ENCODE measurements at regions not wholly inside any gene's neighbourhood (a gene's known extent, or its start where the extent isn't known, plus 50 kb on each side); places are given as distances from the start of the nearest gene placed in this dataset.

GRCh38 chr7:17084166-17084475 lies 202.3 kb upstream of the AGR3 start:
- Histone ChIP-seq H3K36me3 (ENCODE audit: control insufficient read depth in 2 of 4, insufficient read depth in 4 of 4, low read length in 3 of 4) (no peaks in the 10 kb centered on the region), H3K4me1 (replicated peaks in 1 of 4; ENCODE audit: control insufficient read depth in 3 of 4, insufficient read depth in 4 of 4, low read length in 3 of 4) (no peaks in the 10 kb centered on the region), H3K56ac (replicated peaks; ENCODE audit: insufficient read length, low read depth, low read length) (no peak overlapping the region), H3K4me3 (ENCODE audit: extremely low read depth in 1 of 4, insufficient read depth in 2 of 4, low read depth in 3 of 4, low read length in 4 of 4) (no peak overlapping the region), H4K5ac (ENCODE audit: insufficient read length, low read depth, low read length) (no peak overlapping the region), H2BK15ac (ENCODE audit: low read length) (no peak overlapping the region), H4K8ac (ENCODE audit: extremely low read depth, insufficient read depth, low read length) (no peak overlapping the region), H2BK5ac (ENCODE audit: low read depth, low read length) (no peak overlapping the region), H3K4ac (replicated peaks; ENCODE audit: insufficient read length, low read depth, low read length) (no peak overlapping the region), H3K18ac (ENCODE audit: extremely low read depth, low read length) (no peak overlapping the region), H4K91ac (replicated peaks; ENCODE audit: insufficient read length, low read length) (no peak overlapping the region), H2BK120ac (replicated peaks; ENCODE audit: low read depth, low read length) (no peak overlapping the region), H3K27ac (ENCODE audit: low read depth, low read length) (no peak overlapping the region), H3K23me2 (ENCODE audit: low read depth, low read length) (no peaks in the 10 kb centered on the region), H3K9ac (replicated peaks in 1 of 4; ENCODE audit: extremely low read depth in 1 of 4, low read depth in 3 of 4, low read length in 3 of 4) (no peak overlapping the region), H3K79me2 (ENCODE audit: control insufficient read depth in 1 of 2, insufficient read depth in 2 of 2, low read length in 2 of 2) (no peaks in the 10 kb centered on the region), H3K14ac (ENCODE audit: insufficient read length) (no peak overlapping the region), H4K20me1 (replicated peaks in 1 of 2; ENCODE audit: control insufficient read depth in 1 of 2, insufficient read depth in 2 of 2, low read length in 2 of 2) (no peaks in the 10 kb centered on the region), H2AFZ (ENCODE audit: low read length) (no peak overlapping the region), H2AK5ac (ENCODE audit: low read depth, low read length) (no peak overlapping the region), H3K23ac (ENCODE audit: insufficient read length) (no peak overlapping the region), H2BK12ac (ENCODE audit: low read depth, low read length) (no peak overlapping the region), H3K27me3 (replicated peaks in 1 of 4; ENCODE audit: control insufficient read depth in 3 of 4, extremely low read depth in 1 of 4, insufficient read depth in 3 of 4, low read length in 3 of 4) (no peaks in the 10 kb centered on the region), H2BK20ac (ENCODE audit: low read length) (no peak overlapping the region), H3K79me1 (ENCODE audit: low read depth, low read length) (no peaks in the 10 kb centered on the region), H3K4me2 (ENCODE audit: insufficient read depth in 1 of 2, low read depth in 2 of 2, low read length in 2 of 2) (no peak overlapping the region), H3K9me3 (ENCODE audit: insufficient read depth in 2 of 2, low read depth in 1 of 2, low read length in 1 of 2) (no peaks in the 10 kb centered on the region)
- POLR2A ChIA-PET (ENCODE audit: partially characterized antibody), result no interaction called here
- no peak for TF ChIP-seq CBX8 (IDR thresholded peaks at IDR 0.05; ENCODE audit: borderline replicate concordance, low read depth, low read length)
- no peak for TF ChIP-seq USF2 (IDR thresholded peaks at IDR 0.05; ENCODE audit: low read length)
- TF ChIP-seq GTF2F1 (IDR thresholded peaks at IDR 0.05; ENCODE audit: borderline replicate concordance, low read depth, low read length), result no peak
- no peak for TF ChIP-seq RAD21 (IDR thresholded peaks at IDR 0.05 in 1 of 2, conservative IDR thresholded peaks at IDR 0.05 in 1 of 2; ENCODE audit: low read depth in 2 of 2, low read length in 2 of 2)
- no peak for TF ChIP-seq SIX5 (IDR thresholded peaks at IDR 0.05; ENCODE audit: low read depth, low read length)
- TF ChIP-seq TBP (IDR thresholded peaks at IDR 0.05; ENCODE audit: low read depth, low read length), result no peak
- no peak for TF ChIP-seq RBBP5 (IDR thresholded peaks at IDR 0.05; ENCODE audit: borderline replicate concordance, low read depth, low read length)
- no peak for TF ChIP-seq SUZ12 (IDR thresholded peaks at IDR 0.05; ENCODE audit: low read length)
- TF ChIP-seq RXRA (IDR thresholded peaks at IDR 0.05; ENCODE audit: insufficient read depth, low read depth, low read length), result no peak
- TF ChIP-seq JUND (IDR thresholded peaks at IDR 0.05; ENCODE audit: low read length), result no peak
- no peak for TF ChIP-seq NRF1 (IDR thresholded peaks at IDR 0.05; ENCODE audit: low read depth, low read length)
- TF ChIP-seq TEAD4 (IDR thresholded peaks at IDR 0.05; ENCODE audit: low read depth, low read length), result no peak
- no peak for TF ChIP-seq BCL11A (IDR thresholded peaks at IDR 0.05; ENCODE audit: low read depth in 2 of 2, low read length in 2 of 2)
- WGBS, 2 experiments (ENCODE audit: extremely low coverage in 1 of 2, insufficient coverage in 1 of 2, insufficient read length in 1 of 2, insufficient replicate concordance in 2 of 2, low coverage in 1 of 2, low lambda C conversion rate in 2 of 2, missing lambda C conversion rate in 1 of 2), result 96% methylated on average over 1 of the region's 1 CpG; no CpG with 5 or more reads in 1 of the 2 experiments
- DNase-seq (ENCODE audit: low read depth in 1 of 2, low spot score in 2 of 2) (no peak), FAIRE-seq (no peak)
- CTCF ChIA-PET (ENCODE audit: partially characterized antibody), result interaction anchor here (0.9 to 1.1 kb wide), 2 partner anchors 156 to 651 kb away, joined by 3 read pairs; no protein-coding TSS in a partner anchor
